Calu3 (cell line): ENCODE measurements at regions not wholly inside any gene's neighbourhood (a gene's known extent, or its start where the extent isn't known, plus 50 kb on each side); places are given as distances from the start of the nearest gene placed in this dataset.

Source experiments
- BruUV-seq: library from RNA; stranded (reverse); fragments of 400-500 nt; replicated peaks from 2 replicates; lab custom pipeline; 2021; lab: Mats Ljungman, UMichigan
- CTCF ChIA-PET: fragments of 300-600 bp; sonication (Branson Sonifier 250); formaldehyde crosslinking; loops from one replicate; lab custom pipeline; 2022; ENCODE audit warnings: antibody characterized with exemption; lab: Charles Lee
- DNase-seq: peaks from one replicate; pipeline ENCODE4 v3.0.0; 2022
- H3K27ac Mint-ChIP-seq: one replicate; pipeline ENCODE4 v1.8.0; 2022; ENCODE audit warnings: mixed read lengths; ENCODE audit not compliant: unreplicated experiment
- H3K27me3 Mint-ChIP-seq: one replicate; pipeline ENCODE4 v1.8.0; 2022; ENCODE audit warnings: mixed read lengths; ENCODE audit not compliant: unreplicated experiment
- H3K36me3 Mint-ChIP-seq: one replicate; pipeline ENCODE4 v1.8.0; 2022; ENCODE audit warnings: mild to moderate bottlenecking, moderate library complexity, mixed read lengths; ENCODE audit not compliant: insufficient read depth, unreplicated experiment
- H3K4me1 Mint-ChIP-seq: one replicate; pipeline ENCODE4 v1.8.0; 2022; ENCODE audit warnings: mild to moderate bottlenecking, low read depth, mixed read lengths; ENCODE audit not compliant: unreplicated experiment
- H3K4me3 Mint-ChIP-seq: one replicate; pipeline ENCODE4 v1.8.0; 2022; ENCODE audit warnings: mild to moderate bottlenecking, low read depth, moderate library complexity, mixed read lengths; ENCODE audit not compliant: unreplicated experiment
- H3K9me3 Mint-ChIP-seq: one replicate; pipeline ENCODE4 v1.8.0; 2022; ENCODE audit warnings: low read depth, mixed read lengths; ENCODE audit not compliant: unreplicated experiment
- intact Hi-C: fragments of 100-400 bp; cut with micrococcal nuclease; formaldehyde crosslinking; loops from one replicate; pipeline ENCODE4 v1.10.0; 2022; ENCODE audit not compliant: unreplicated experiment
- TF ChIP-seq, protein P1 (sequence below): fragments of 200-600 bp; IDR thresholded peaks from one replicate; pipeline ENCODE4 v1.8.0; 2022; ENCODE audit warnings: antibody characterized with exemption; ENCODE audit not compliant: unreplicated experiment

DNA sequence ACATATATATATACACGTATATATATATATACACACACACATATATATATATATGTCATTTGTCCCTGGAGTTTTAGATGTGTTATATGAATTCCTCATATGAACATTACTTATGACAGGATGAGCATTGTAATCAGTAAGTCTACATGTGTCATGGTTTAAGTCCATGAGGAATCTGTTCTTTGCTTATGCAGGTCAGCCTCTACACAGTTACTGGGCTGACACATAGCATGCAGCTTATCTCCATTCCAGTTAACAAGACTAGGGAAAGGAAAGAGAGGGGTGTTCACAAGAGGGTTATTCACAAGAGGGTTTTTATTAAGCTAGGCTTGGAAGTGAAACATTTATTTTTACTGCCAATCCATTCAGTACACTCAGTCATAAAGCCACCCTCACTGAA lies 226.7 kb downstream of the SNX13 start:
- intact Hi-C loops: no loop called here
- BruUV-seq: no TSS peak
- no peaks in the 10 kb centered on the region for H3K4me1 Mint-ChIP-seq
- H3K27ac Mint-ChIP-seq: no peak overlapping the region
- CTCF ChIA-PET: no interaction called here
- no peak overlapping the region for H3K4me3 Mint-ChIP-seq
- H3K9me3 Mint-ChIP-seq: no peaks in the 10 kb centered on the region
- no peak for DNase-seq
- TF ChIP-seq, protein P1, sequence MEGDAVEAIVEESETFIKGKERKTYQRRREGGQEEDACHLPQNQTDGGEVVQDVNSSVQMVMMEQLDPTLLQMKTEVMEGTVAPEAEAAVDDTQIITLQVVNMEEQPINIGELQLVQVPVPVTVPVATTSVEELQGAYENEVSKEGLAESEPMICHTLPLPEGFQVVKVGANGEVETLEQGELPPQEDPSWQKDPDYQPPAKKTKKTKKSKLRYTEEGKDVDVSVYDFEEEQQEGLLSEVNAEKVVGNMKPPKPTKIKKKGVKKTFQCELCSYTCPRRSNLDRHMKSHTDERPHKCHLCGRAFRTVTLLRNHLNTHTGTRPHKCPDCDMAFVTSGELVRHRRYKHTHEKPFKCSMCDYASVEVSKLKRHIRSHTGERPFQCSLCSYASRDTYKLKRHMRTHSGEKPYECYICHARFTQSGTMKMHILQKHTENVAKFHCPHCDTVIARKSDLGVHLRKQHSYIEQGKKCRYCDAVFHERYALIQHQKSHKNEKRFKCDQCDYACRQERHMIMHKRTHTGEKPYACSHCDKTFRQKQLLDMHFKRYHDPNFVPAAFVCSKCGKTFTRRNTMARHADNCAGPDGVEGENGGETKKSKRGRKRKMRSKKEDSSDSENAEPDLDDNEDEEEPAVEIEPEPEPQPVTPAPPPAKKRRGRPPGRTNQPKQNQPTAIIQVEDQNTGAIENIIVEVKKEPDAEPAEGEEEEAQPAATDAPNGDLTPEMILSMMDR: no peak
- no peaks in the 10 kb centered on the region for H3K27me3 Mint-ChIP-seq
- H3K36me3 Mint-ChIP-seq: no peaks in the 10 kb centered on the region

DNA sequence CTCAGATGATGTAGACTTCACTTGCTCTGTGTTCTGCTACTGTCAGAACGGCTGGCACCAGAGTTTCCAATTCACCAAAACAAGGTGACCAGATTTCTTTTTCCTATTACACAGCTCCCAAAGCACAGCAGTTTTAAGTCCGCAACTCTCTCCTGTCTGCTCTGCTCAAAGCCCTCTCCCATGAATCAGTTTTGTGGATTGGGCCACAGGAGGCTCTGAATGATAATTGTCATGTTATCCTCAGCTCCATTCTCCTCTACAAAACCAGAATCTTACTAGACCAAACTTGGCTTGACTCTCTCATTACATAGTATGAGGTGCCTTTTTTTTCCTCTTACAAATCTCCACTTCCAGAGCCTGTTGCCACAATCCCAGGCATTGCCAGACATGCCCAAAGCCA lies 223.5 kb downstream of the SNX13 start:
- intact Hi-C loops: no loop called here
- no peaks in the 10 kb centered on the region for H3K4me1 Mint-ChIP-seq
- CTCF ChIA-PET: interaction anchor here (1.4 kb wide), 1 partner anchor 10 kb away, joined by 4 read pairs; no protein-coding TSS in a partner anchor
- TF ChIP-seq, protein P1: no peak
- H3K27ac Mint-ChIP-seq: no peak overlapping the region
- no peaks in the 10 kb centered on the region for H3K27me3 Mint-ChIP-seq
- H3K9me3 Mint-ChIP-seq: no peaks in the 10 kb centered on the region
- no peaks in the 10 kb centered on the region for H3K36me3 Mint-ChIP-seq
- DNase-seq: no peak
- BruUV-seq: no TSS peak
- no peak overlapping the region for H3K4me3 Mint-ChIP-seq

DNA sequence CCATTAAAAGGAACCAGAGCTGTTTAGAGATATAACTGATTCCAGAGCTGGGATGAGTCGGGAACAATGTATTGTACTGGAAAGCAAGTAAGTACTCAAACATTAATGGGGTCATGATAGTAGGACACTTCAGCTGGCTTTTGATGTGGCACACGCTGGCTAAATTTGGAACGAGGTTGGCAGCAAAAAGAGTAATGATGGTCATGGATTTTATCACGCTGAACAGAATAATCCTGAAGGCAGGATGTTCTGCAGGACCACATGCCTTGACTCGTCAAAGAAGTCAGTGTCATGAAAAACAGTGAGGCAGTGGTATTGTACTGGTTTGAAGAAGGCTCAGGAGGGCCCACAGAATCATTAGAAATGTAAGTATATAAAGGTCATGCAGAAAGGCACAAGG lies 220.3 kb downstream of the SNX13 start:
- CTCF ChIA-PET: no interaction called here
- DNase-seq: no peak
- H3K27ac Mint-ChIP-seq: no peak overlapping the region
- no peaks in the 10 kb centered on the region for H3K27me3 Mint-ChIP-seq
- intact Hi-C loops: no loop called here
- no peaks in the 10 kb centered on the region for H3K36me3 Mint-ChIP-seq
- no peak overlapping the region for H3K4me3 Mint-ChIP-seq
- no peaks in the 10 kb centered on the region for H3K9me3 Mint-ChIP-seq
- TF ChIP-seq, protein P1: no peak
- no TSS peak for BruUV-seq
- no peaks in the 10 kb centered on the region for H3K4me1 Mint-ChIP-seq

DNA sequence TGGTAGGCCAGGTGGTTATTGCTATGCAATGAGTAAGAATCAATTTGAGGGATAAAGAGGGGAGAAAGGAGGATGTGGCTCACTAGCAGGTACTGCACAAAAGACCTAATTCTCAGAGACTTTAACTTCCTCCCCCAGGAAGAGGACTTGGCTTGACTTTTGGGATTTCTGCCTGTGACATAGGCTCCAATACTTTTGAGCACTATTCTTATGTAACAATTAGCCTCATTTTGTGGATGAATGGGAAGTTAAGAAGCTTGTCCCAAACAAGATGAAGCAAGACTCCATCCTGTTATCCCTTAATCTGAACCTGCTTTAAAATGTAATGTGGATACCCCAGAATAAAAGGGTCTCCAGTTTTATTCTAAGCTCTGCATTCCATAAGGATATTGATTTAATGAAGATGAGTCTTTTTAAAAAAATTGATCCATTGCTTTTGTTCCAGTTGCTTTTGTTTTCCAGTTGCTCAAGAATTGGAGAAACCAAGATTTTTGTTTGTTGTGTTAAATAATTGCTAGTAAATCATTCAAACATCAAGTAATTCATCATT lies 218.5 kb downstream of the SNX13 start:
- no peaks in the 10 kb centered on the region for H3K4me1 Mint-ChIP-seq
- no TSS peak for BruUV-seq
- CTCF ChIA-PET: no interaction called here
- TF ChIP-seq, protein P1: no peak
- intact Hi-C loops: no loop called here
- no peaks in the 10 kb centered on the region for H3K9me3 Mint-ChIP-seq
- H3K27ac Mint-ChIP-seq: no peak overlapping the region
- no peak overlapping the region for H3K4me3 Mint-ChIP-seq
- no peaks in the 10 kb centered on the region for H3K27me3 Mint-ChIP-seq
- DNase-seq: no peak
- no peaks in the 10 kb centered on the region for H3K36me3 Mint-ChIP-seq
